HepG2 (cell line): ENCODE measurements at regions not wholly inside any gene's neighbourhood (a gene's known extent, or its start where the extent isn't known, plus 50 kb on each side); places are given as distances from the start of the nearest gene placed in this dataset.

Experiments
- BRCA1 ChIP-seq: sonication (generic); formaldehyde crosslinking; IDR thresholded peaks from 2 replicates; pipeline ENCODE4 v1.4.0; 2020; ENCODE audit warnings: missing genetic modification reagents
- EZH2 ChIP-seq: conservative IDR thresholded peaks from 2 replicates; pipeline ENCODE4 v1.6.1; 2012; ENCODE audit warnings: mild to moderate bottlenecking, low read depth, low read length, moderate library complexity
- KAT2B ChIP-seq: fragments of 150-350 bp; IDR thresholded peaks from 2 replicates; pipeline ENCODE4 v1.6.1; 2014; ENCODE audit warnings: low read depth, low read length, borderline replicate concordance
- MED8 ChIP-seq: sonication (generic); formaldehyde crosslinking; IDR thresholded peaks from 2 replicates; pipeline ENCODE4 v1.8.1; 2023; ENCODE audit warnings: mild to moderate bottlenecking, missing genetic modification reagents; ENCODE audit not compliant: insufficient replicate concordance
- NRL ChIP-seq: sonication (generic); formaldehyde crosslinking; IDR thresholded peaks from 2 replicates; pipeline ENCODE4 v1.5.0; 2020; ENCODE audit warnings: missing genetic modification reagents, mild to moderate bottlenecking, moderate library complexity, borderline replicate concordance
- SNAPC5 ChIP-seq: sonication (generic); formaldehyde crosslinking; IDR thresholded peaks from 2 replicates; pipeline ENCODE4 v1.8.1; 2023; ENCODE audit warnings: mild to moderate bottlenecking, missing genetic modification reagents, borderline replicate concordance
- STAT5B ChIP-seq: sonication (generic); formaldehyde crosslinking; IDR thresholded peaks from 2 replicates; pipeline ENCODE4 v1.4.0; 2020; ENCODE audit warnings: missing genetic modification reagents
- ZNF205 ChIP-seq: IDR thresholded peaks from 2 replicates; pipeline ENCODE4 v1.6.1; 2018; ENCODE audit warnings: missing biosample characterization, missing genetic modification reagents
- ZNF432 ChIP-seq: sonication (generic); formaldehyde crosslinking; IDR thresholded peaks from 2 replicates; pipeline ENCODE4 v1.5.0; 2020; ENCODE audit warnings: missing genetic modification reagents, mild to moderate bottlenecking, borderline replicate concordance
- ZZZ3 ChIP-seq: sonication (generic); formaldehyde crosslinking; IDR thresholded peaks from 2 replicates; pipeline ENCODE4 v1.4.0; 2020; ENCODE audit warnings: missing genetic modification reagents, mild to moderate bottlenecking, borderline replicate concordance
- TF ChIP-seq, protein P1 (sequence below): sonication (generic); formaldehyde crosslinking; IDR thresholded peaks from 2 replicates; pipeline ENCODE4 v1.5.0; 2020; ENCODE audit warnings: mild to moderate bottlenecking, missing genetic modification reagents, moderate library complexity
- TF ChIP-seq, protein P2 (sequence below): sonication (generic); formaldehyde crosslinking; IDR thresholded peaks from 2 replicates; pipeline ENCODE4 v1.5.1; 2020; ENCODE audit warnings: mild to moderate bottlenecking, missing genetic modification reagents
- TF ChIP-seq, protein P3 (sequence below): sonication (generic); formaldehyde crosslinking; IDR thresholded peaks from 2 replicates; pipeline ENCODE4 v1.5.0; 2020; ENCODE audit warnings: missing genetic modification reagents, mild to moderate bottlenecking, borderline replicate concordance

GRCh38 chr10:35743851-35744250 is 101.8 kb upstream of the FZD8 start:
- TF ChIP-seq ZZZ3 = no peak
- TF ChIP-seq SNAPC5 = no peak
- TF ChIP-seq, protein P1, sequence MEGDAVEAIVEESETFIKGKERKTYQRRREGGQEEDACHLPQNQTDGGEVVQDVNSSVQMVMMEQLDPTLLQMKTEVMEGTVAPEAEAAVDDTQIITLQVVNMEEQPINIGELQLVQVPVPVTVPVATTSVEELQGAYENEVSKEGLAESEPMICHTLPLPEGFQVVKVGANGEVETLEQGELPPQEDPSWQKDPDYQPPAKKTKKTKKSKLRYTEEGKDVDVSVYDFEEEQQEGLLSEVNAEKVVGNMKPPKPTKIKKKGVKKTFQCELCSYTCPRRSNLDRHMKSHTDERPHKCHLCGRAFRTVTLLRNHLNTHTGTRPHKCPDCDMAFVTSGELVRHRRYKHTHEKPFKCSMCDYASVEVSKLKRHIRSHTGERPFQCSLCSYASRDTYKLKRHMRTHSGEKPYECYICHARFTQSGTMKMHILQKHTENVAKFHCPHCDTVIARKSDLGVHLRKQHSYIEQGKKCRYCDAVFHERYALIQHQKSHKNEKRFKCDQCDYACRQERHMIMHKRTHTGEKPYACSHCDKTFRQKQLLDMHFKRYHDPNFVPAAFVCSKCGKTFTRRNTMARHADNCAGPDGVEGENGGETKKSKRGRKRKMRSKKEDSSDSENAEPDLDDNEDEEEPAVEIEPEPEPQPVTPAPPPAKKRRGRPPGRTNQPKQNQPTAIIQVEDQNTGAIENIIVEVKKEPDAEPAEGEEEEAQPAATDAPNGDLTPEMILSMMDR (CRISPR knock-in tag) = no peak
- TF ChIP-seq, protein P2, sequence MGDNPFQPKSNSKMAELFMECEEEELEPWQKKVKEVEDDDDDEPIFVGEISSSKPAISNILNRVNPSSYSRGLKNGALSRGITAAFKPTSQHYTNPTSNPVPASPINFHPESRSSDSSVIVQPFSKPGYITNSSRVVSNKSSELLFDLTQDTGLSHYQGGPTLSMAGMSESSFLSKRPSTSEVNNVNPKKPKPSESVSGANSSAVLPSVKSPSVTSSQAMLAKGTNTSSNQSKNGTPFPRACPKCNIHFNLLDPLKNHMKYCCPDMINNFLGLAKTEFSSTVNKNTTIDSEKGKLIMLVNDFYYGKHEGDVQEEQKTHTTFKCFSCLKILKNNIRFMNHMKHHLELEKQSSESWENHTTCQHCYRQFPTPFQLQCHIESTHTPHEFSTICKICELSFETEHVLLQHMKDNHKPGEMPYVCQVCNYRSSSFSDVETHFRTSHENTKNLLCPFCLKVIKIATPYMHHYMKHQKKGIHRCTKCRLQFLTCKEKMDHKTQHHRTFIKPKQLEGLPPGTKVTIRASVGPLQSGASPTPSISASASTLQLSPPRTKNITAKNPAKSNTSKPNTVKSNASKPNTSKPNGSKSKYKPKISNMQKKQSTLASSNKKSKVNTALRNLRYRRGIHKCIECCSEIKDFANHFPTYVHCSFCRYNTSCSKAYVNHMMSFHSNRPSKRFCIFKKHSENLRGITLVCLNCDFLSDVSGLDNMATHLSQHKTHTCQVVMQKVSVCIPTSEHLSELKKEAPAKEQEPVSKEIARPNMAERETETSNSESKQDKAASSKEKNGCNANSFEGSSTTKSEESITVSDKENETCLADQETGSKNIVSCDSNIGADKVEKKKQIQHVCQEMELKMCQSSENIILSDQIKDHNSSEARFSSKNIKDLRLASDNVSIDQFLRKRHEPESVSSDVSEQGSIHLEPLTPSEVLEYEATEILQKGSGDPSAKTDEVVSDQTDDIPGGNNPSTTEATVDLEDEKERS (CRISPR knock-in tag) = no peak
- TF ChIP-seq EZH2 = no peak
- TF ChIP-seq MED8 = no peak
- no peak for TF ChIP-seq NRL (CRISPR knock-in tag)
- TF ChIP-seq KAT2B = no peak
- no peak for TF ChIP-seq BRCA1
- no peak for TF ChIP-seq ZNF205 (CRISPR knock-in tag)
- TF ChIP-seq, protein P3, sequence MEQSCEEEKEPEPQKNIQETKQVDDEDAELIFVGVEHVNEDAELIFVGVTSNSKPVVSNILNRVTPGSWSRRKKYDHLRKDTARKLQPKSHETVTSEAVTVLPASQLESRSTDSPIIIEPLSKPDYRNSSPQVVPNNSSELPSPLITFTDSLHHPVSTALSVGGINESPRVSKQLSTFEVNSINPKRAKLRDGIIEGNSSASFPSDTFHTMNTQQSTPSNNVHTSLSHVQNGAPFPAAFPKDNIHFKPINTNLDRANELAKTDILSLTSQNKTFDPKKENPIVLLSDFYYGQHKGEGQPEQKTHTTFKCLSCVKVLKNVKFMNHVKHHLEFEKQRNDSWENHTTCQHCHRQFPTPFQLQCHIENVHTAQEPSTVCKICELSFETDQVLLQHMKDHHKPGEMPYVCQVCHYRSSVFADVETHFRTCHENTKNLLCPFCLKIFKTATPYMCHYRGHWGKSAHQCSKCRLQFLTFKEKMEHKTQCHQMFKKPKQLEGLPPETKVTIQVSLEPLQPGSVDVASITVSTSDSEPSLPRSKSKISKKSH (CRISPR knock-in tag) = no peak
- no peak for TF ChIP-seq ZNF432 (CRISPR knock-in tag)
- no peak for TF ChIP-seq STAT5B (CRISPR knock-in tag)
